ENCODE measurements at regions not wholly inside any gene's neighbourhood (a gene's known extent, or its start where the extent isn't known, plus 50 kb on each side); places are given as distances from the start of the nearest gene placed in this dataset.

DNA sequence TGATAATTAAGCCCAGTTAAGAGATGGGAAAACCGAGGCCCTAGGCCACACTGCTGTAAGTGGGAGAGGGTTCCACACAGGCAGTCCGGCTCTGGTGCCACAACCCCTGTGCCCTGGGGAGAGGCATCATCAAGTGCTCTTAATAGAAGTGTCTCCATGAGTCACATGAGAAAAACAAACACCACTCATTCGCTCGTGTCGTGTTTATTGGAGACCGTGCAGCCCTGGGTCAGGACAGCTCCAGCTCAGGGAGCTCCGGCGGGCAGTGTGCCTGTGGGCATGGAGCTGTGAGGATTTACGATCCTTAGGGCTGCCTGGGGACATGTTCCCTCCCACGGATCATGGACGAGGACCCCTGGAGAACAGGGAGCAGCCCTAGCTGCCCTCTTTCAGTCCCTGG is 658.5 kb downstream of the AJAP1 start:
- no peak overlapping the region for H3K27ac ChIP-seq (ENCODE audit: low read depth, low read length)
- no peaks in the 10 kb centered on the region for H3K9me2 ChIP-seq (replicated peaks; ENCODE audit: control insufficient read depth, low read length)
- TF ChIP-seq CTCF (IDR thresholded peaks at IDR 0.05; ENCODE audit: low read depth, low read length, poor library complexity, severe bottlenecking): no peak
- no peak for TF ChIP-seq EZH2phosphoT487 (IDR thresholded peaks at IDR 0.05; ENCODE audit: borderline replicate concordance, low read length)
- no peaks in the 10 kb centered on the region for H3K9me3 ChIP-seq (ENCODE audit: control insufficient read depth, insufficient read depth, low read length)
- no peaks in the 10 kb centered on the region for H3K4me1 ChIP-seq (ENCODE audit: control insufficient read depth, low read length)
- H3F3A ChIP-seq (ENCODE audit: control insufficient read depth, insufficient read depth): no peaks in the 10 kb centered on the region
- no peak overlapping the region for H3K4me3 ChIP-seq (ENCODE audit: low read length)
- H3K27me3 ChIP-seq (ENCODE audit: control insufficient read depth, low read length): no peaks in the 10 kb centered on the region
- H3K4me2 ChIP-seq (ENCODE audit: low read length): no peak overlapping the region
- H4K20me1 ChIP-seq (ENCODE audit: control insufficient read depth, insufficient read depth, low read depth, low read length): no peaks in the 10 kb centered on the region
- no peaks in the 10 kb centered on the region for H3K36me3 ChIP-seq (ENCODE audit: control insufficient read depth, low read length)
- H3K79me2 ChIP-seq (ENCODE audit: control insufficient read depth, low read length): no peaks in the 10 kb centered on the region

GRCh38 chr1:5312293-5312674 is 657.9 kb downstream of the AJAP1 start:
- Histone ChIP-seq H3K79me2 (ENCODE audit: control insufficient read depth, low read length) (no peaks in the 10 kb centered on the region), H3K36me3 (ENCODE audit: control insufficient read depth, low read length) (no peaks in the 10 kb centered on the region), H3K4me1 (ENCODE audit: control insufficient read depth, low read length) (no peaks in the 10 kb centered on the region), H4K20me1 (ENCODE audit: control insufficient read depth, insufficient read depth, low read depth, low read length) (no peaks in the 10 kb centered on the region), H3K27ac (ENCODE audit: low read depth, low read length) (no peak overlapping the region), H3F3A (ENCODE audit: control insufficient read depth, insufficient read depth) (no peaks in the 10 kb centered on the region), H3K4me2 (ENCODE audit: low read length) (no peak overlapping the region), H3K9me3 (ENCODE audit: control insufficient read depth, insufficient read depth, low read length) (no peaks in the 10 kb centered on the region), H3K9me2 (replicated peaks; ENCODE audit: control insufficient read depth, low read length) (no peaks in the 10 kb centered on the region), H3K4me3 (ENCODE audit: low read length) (no peak overlapping the region), H3K27me3 (ENCODE audit: control insufficient read depth, low read length) (no peaks in the 10 kb centered on the region)
- TF ChIP-seq EZH2phosphoT487 (IDR thresholded peaks at IDR 0.05; ENCODE audit: borderline replicate concordance, low read length) (no peak), CTCF (IDR thresholded peaks at IDR 0.05; ENCODE audit: low read depth, low read length, poor library complexity, severe bottlenecking) (no peak)

DNA sequence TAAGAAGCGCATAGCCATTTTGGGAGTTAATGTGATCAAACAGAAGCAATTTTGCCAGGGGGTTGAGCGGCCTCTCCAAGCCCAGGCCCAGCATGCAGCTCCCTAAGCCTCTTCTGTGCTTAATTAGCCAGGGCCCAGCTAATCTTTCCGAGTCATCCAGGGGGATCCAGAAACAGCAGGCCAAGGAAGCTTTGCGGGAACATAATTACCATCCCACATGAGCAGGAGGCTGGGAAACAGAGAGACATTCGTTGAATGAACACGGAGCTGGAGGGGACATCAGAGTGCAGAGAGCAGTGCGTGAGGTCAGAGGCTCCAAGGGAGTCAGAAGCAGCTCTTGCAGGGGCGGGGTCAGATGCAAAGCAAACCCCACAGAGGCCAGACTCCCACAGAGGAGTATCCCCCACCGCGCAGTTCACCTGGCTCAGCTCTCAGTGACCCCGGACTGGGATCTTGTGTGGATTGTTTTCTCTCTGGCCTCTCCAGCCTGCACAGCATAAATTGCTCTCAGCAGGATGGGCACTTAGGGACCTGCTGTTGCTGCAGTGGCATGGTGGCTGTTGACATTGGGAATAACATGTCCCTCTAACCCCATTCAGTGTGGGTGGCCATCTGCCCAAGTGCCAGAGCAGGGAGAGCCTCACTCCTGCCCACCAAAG is 657.4 kb downstream of the AJAP1 start:
- H3K9me2 ChIP-seq (replicated peaks; ENCODE audit: control insufficient read depth, low read length): no peaks in the 10 kb centered on the region
- no peak overlapping the region for H3K4me2 ChIP-seq (ENCODE audit: low read length)
- no peaks in the 10 kb centered on the region for H3K36me3 ChIP-seq (ENCODE audit: control insufficient read depth, low read length)
- no peaks in the 10 kb centered on the region for H3K27me3 ChIP-seq (ENCODE audit: control insufficient read depth, low read length)
- H3K79me2 ChIP-seq (ENCODE audit: control insufficient read depth, low read length): no peaks in the 10 kb centered on the region
- TF ChIP-seq CTCF (IDR thresholded peaks at IDR 0.05; ENCODE audit: low read depth, low read length, poor library complexity, severe bottlenecking) (no peak), EZH2phosphoT487 (IDR thresholded peaks at IDR 0.05; ENCODE audit: borderline replicate concordance, low read length) (no peak)
- no peaks in the 10 kb centered on the region for H4K20me1 ChIP-seq (ENCODE audit: control insufficient read depth, insufficient read depth, low read depth, low read length)
- no peaks in the 10 kb centered on the region for H3K4me1 ChIP-seq (ENCODE audit: control insufficient read depth, low read length)
- H3K27ac ChIP-seq (ENCODE audit: low read depth, low read length): no peak overlapping the region
- H3K9me3 ChIP-seq (ENCODE audit: control insufficient read depth, insufficient read depth, low read length): no peaks in the 10 kb centered on the region
- H3F3A ChIP-seq (ENCODE audit: control insufficient read depth, insufficient read depth): no peaks in the 10 kb centered on the region
- H3K4me3 ChIP-seq (ENCODE audit: low read length): no peak overlapping the region

Measured in DOHH2 (cell line).